GM21360 (cell line): ENCODE measurements at regions not wholly inside any gene's neighbourhood (a gene's known extent, or its start where the extent isn't known, plus 50 kb on each side); places are given as distances from the start of the nearest gene placed in this dataset.

ENCODE experiments used
- ATAC-seq: cut with Tn5 transposase; IDR thresholded peaks from one replicate; pipeline ENCODE4 v1.9.1; 2021; ENCODE audit warnings: mild to moderate bottlenecking, moderate library complexity; ENCODE audit not compliant: unreplicated experiment

GRCh38 chr12:84294246-84294645 is 618.4 kb downstream of the SLC6A15 start:
- ATAC-seq: no peak

- no peak for ATAC-seq
These were observed 622.4 kb downstream of the SLC6A15 start for GRCh38 chr12:84290168-84290567.

GRCh38 chr12:84277986-84278385 is 634.6 kb downstream of the SLC6A15 start:
- ATAC-seq: no peak

GRCh38 chr12:84276215-84276614 is 636.4 kb downstream of the SLC6A15 start:
- ATAC-seq: no peak

- ATAC-seq: no peak
These were observed 640.3 kb downstream of the SLC6A15 start for GRCh38 chr12:84272324-84272723.

GRCh38 chr12:84270470-84271140 is 642.0 kb downstream of the SLC6A15 start:
- ATAC-seq: no peak

- no peak for ATAC-seq
These were observed 664.7 kb downstream of the SLC6A15 start for GRCh38 chr12:84247931-84248330.

GRCh38 chr12:84243686-84244085 is 668.9 kb downstream of the SLC6A15 start:
- ATAC-seq: no peak

- no peak for ATAC-seq
These were observed 689.8 kb downstream of the SLC6A15 start for GRCh38 chr12:84222841-84223240.

- no peak for ATAC-seq
These were observed 694.2 kb downstream of the SLC6A15 start for GRCh38 chr12:84218406-84218805.

- no peak for ATAC-seq
These were observed 710.6 kb downstream of the SLC6A15 start for GRCh38 chr12:84201976-84202375.

- no peak for ATAC-seq
These were observed 714.2 kb downstream of the SLC6A15 start for GRCh38 chr12:84198294-84198946.

GRCh38 chr12:84191779-84192178 is 720.8 kb downstream of the SLC6A15 start:
- no peak for ATAC-seq

GRCh38 chr12:84186433-84186832 is 726.2 kb downstream of the SLC6A15 start:
- ATAC-seq: no peak

- no peak for ATAC-seq
These were observed 729.0 kb downstream of the SLC6A15 start for GRCh38 chr12:84183576-84183975.

GRCh38 chr12:84174115-84174514 is 738.5 kb downstream of the SLC6A15 start:
- no peak for ATAC-seq

- no peak for ATAC-seq
These were observed 739.7 kb downstream of the SLC6A15 start for GRCh38 chr12:84172823-84173424.

- no peak for ATAC-seq
These were observed 745.8 kb downstream of the SLC6A15 start for GRCh38 chr12:84166812-84167211.

- ATAC-seq: no peak
These were observed 746.5 kb downstream of the SLC6A15 start for GRCh38 chr12:84165998-84166571.

GRCh38 chr12:84161296-84161695 is 751.3 kb downstream of the SLC6A15 start:
- no peak for ATAC-seq

GRCh38 chr12:84159260-84159659 is 753.3 kb downstream of the SLC6A15 start:
- ATAC-seq: no peak

- no peak for ATAC-seq
These were observed 755.4 kb downstream of the SLC6A15 start for GRCh38 chr12:84157170-84157569.
